H1 (cell line): ENCODE measurements at regions not wholly inside any gene's neighbourhood (a gene's known extent, or its start where the extent isn't known, plus 50 kb on each side); places are given as distances from the start of the nearest gene placed in this dataset.

Experiments
- CHD2 ChIP-seq: IDR thresholded peaks from 2 replicates; pipeline ENCODE4 v1.6.1; 2012; ENCODE audit warnings: low read length, improper control_type of control experiment
- EGR1 ChIP-seq: IDR thresholded peaks from 2 replicates; pipeline ENCODE4 v1.6.1; 2011; ENCODE audit warnings: low read depth, low read length, borderline replicate concordance
- POLR2AphosphoS5 ChIP-seq: IDR thresholded peaks from 2 replicates; pipeline ENCODE4 v1.6.1; 2011; ENCODE audit warnings: low read depth, low read length
- RBBP5 ChIP-seq: IDR thresholded peaks from 2 replicates; pipeline ENCODE4 v1.7.1; 2012; ENCODE audit warnings: low read depth, mild to moderate bottlenecking, inconsistent platforms, low read length, moderate library complexity, borderline replicate concordance
- SP1 ChIP-seq: IDR thresholded peaks from 2 replicates; pipeline ENCODE4 v1.6.1; 2011; ENCODE audit warnings: low read depth, low read length
- TF ChIP-seq, protein P1 (sequence below), 3 experiments: IDR thresholded peaks; 1 replicate in 2 of 3; 2 replicates in 1 of 3; pipeline versions ENCODE4 v1.5.1 to v1.6.1; 2011; ENCODE audit warnings: low read length in 3 of 3, mild to moderate bottlenecking in 3 of 3, inconsistent platforms in 2 of 3, low read depth in 1 of 3, moderate library complexity in 1 of 3; ENCODE audit not compliant: insufficient read depth in 1 of 3; ENCODE audit errors: control extremely low read depth in 1 of 3

DNA sequence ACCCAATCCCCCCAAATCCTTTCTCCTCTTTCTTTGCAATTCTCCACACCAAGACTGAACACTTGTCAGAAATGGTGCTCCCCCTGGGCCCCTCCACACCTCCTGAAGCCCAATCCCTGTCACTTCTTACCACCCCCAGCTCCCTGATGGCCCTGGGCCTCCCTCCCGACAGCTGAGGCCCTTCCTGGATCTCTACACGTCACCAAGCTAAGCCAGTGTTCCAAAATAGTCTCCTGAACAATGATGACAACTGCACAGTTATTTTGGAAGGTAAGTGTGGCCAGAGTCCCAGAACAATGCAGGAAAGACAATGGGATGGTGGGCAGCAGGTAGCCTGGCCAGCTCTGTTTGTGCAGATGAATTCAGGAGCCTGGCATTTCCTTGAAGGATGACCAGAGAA, 63.7 kb upstream of the PRSS3 start:
- TF ChIP-seq POLR2AphosphoS5 (no peak), EGR1 (no peak), SP1 (no peak), RBBP5 (no peak), CHD2 (no peak)
- TF ChIP-seq, protein P1, sequence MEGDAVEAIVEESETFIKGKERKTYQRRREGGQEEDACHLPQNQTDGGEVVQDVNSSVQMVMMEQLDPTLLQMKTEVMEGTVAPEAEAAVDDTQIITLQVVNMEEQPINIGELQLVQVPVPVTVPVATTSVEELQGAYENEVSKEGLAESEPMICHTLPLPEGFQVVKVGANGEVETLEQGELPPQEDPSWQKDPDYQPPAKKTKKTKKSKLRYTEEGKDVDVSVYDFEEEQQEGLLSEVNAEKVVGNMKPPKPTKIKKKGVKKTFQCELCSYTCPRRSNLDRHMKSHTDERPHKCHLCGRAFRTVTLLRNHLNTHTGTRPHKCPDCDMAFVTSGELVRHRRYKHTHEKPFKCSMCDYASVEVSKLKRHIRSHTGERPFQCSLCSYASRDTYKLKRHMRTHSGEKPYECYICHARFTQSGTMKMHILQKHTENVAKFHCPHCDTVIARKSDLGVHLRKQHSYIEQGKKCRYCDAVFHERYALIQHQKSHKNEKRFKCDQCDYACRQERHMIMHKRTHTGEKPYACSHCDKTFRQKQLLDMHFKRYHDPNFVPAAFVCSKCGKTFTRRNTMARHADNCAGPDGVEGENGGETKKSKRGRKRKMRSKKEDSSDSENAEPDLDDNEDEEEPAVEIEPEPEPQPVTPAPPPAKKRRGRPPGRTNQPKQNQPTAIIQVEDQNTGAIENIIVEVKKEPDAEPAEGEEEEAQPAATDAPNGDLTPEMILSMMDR (IDR thresholded peaks at IDR 0.05; ENCODE audit: control extremely low read depth in 1 of 3, insufficient read depth in 1 of 3, low read depth in 1 of 3, low read length in 3 of 3): no peak
